AG04449 (cell line): ENCODE measurements at regions not wholly inside any gene's neighbourhood (a gene's known extent, or its start where the extent isn't known, plus 50 kb on each side); places are given as distances from the start of the nearest gene placed in this dataset.

Source experiments
- CTCF ChIA-PET: fragments of 350-600 bp; formaldehyde crosslinking; extraction: SDS; loops from one replicate; lab custom pipeline; 2021; ENCODE audit warnings: antibody characterized with exemption; lab: Yijun Ruan, JAX
- POLR2A ChIA-PET: fragments of 400-600, 350-600 bp; formaldehyde crosslinking; extraction: SDS; loops from one replicate; lab custom pipeline; 2020; ENCODE audit warnings: antibody characterized with exemption, inconsistent platforms; lab: Yijun Ruan, JAX
- DNase-seq: peaks from one replicate; pipeline ENCODE4 v3.0.0-alpha.2; 2010; ENCODE audit warnings: low read depth, low spot score
- H3K4me3 ChIP-seq: 2 replicates; pipeline ENCODE4 v1.5.1; 2011; ENCODE audit warnings: low read depth, mild to moderate bottlenecking, control low read depth, low read length
- CTCF ChIP-seq: IDR thresholded peaks from one replicate; pipeline ENCODE4 v1.5.1; 2011; ENCODE audit warnings: mild to moderate bottlenecking, moderate library complexity, low read length, control low read depth, inconsistent platforms; ENCODE audit not compliant: insufficient read depth; ENCODE audit errors: missing control alignments

GRCh38 chr14:30375296-30375892, 183.6 kb upstream of the G2E3 start:
- ChIA-PET POLR2A (no interaction called here), CTCF (interaction anchor here (0.9 to 2.7 kb wide), 15 partner anchors 9 to 248 kb away, joined by 3 to 14 read pairs (median 5); no protein-coding TSS in a partner anchor)
- H3K4me3 ChIP-seq, result no peak overlapping the region
- TF ChIP-seq CTCF, result peak; percentile 74
- no peak for DNase-seq

GRCh38 chr14:30381861-30382480, 177.0 kb upstream of the G2E3 start:
- POLR2A ChIA-PET, result no interaction called here
- TF ChIP-seq CTCF, result no peak
- no peak for DNase-seq
- CTCF ChIA-PET, result no interaction called here
- no peak overlapping the region for H3K4me3 ChIP-seq

- no peak for TF ChIP-seq CTCF
- ChIA-PET CTCF (interaction anchor here (1.7 kb wide), 1 partner anchor 10 kb away, joined by 6 read pairs; no protein-coding TSS in a partner anchor), POLR2A (no interaction called here)
- no peak overlapping the region for H3K4me3 ChIP-seq
- DNase-seq, result no peak
Measured at GRCh38 chr14:30385925-30386324, 173.0 kb upstream of the G2E3 start.

- ChIA-PET CTCF (no interaction called here), POLR2A (no interaction called here)
- no peak overlapping the region for H3K4me3 ChIP-seq
- no peak for TF ChIP-seq CTCF
- DNase-seq, result no peak
Measured at GRCh38 chr14:30387871-30388270, 171.1 kb upstream of the G2E3 start.

- no peak for DNase-seq
- CTCF ChIA-PET, result interaction anchor here (1.6 kb wide), 1 partner anchor 13 kb away, joined by 6 read pairs; no protein-coding TSS in a partner anchor
- TF ChIP-seq CTCF, result no peak
- POLR2A ChIA-PET, result no interaction called here
- H3K4me3 ChIP-seq, result no peak overlapping the region
Measured at GRCh38 chr14:30389134-30389876, 169.7 kb upstream of the G2E3 start.

- no peak for TF ChIP-seq CTCF
- DNase-seq, result no peak
- ChIA-PET POLR2A (no interaction called here), CTCF (interaction anchor here (1.6 kb wide), 1 partner anchor 14 kb away, joined by 6 read pairs; no protein-coding TSS in a partner anchor)
- H3K4me3 ChIP-seq, result no peak overlapping the region
Measured at GRCh38 chr14:30389877-30390385, 169.0 kb upstream of the G2E3 start.
